PC-3 (cell line): ENCODE measurements at regions not wholly inside any gene's neighbourhood (a gene's known extent, or its start where the extent isn't known, plus 50 kb on each side); places are given as distances from the start of the nearest gene placed in this dataset.

ENCODE experiments used
- ATAC-seq: fragments of 200-7000 bp; cut with Tn5 transposase; 2 replicates; pipeline ENCODE4 v1.9.1; 2020; ENCODE audit warnings: mild to moderate bottlenecking, moderate library complexity
- BruUV-seq: library from RNA; stranded (reverse); fragments of 400-500 nt; replicated peaks from 2 replicates; lab custom pipeline; 2021; lab: Mats Ljungman, UMichigan
- CTCF ChIA-PET: fragments of 300-600 bp; sonication (Branson Sonifier 250); formaldehyde crosslinking; loops from one replicate; lab custom pipeline; 2022; ENCODE audit warnings: antibody characterized with exemption; lab: Charles Lee
- POLR2A ChIA-PET: fragments of 300-600 bp; sonication (Branson Sonifier 250); formaldehyde crosslinking; loops from one replicate; lab custom pipeline; 2022; ENCODE audit warnings: antibody characterized with exemption; ENCODE audit not compliant: unreplicated experiment; lab: Charles Lee
- DNase-seq: peaks from one replicate; pipeline ENCODE4 v3.0.0-alpha.2; 2015
- H2AFZ ChIP-seq: fragments of 300-600 bp; sonication (generic); 2 replicates; pipeline ENCODE4 v1.6.0; 2016; ENCODE audit warnings: antibody characterized with exemption, low read length
- H3F3A ChIP-seq: fragments of 300-600 bp; sonication (generic); one replicate; pipeline ENCODE4 v1.6.0; 2017; ENCODE audit warnings: antibody characterized with exemption, low read length, control low read depth, mild to moderate bottlenecking; ENCODE audit not compliant: unreplicated experiment
- H3K27ac ChIP-seq: fragments of 300-600 bp; sonication (generic); 2 replicates; pipeline ENCODE4 v1.5.1; 2016; ENCODE audit warnings: mild to moderate bottlenecking, low read length
- H3K27me3 ChIP-seq: fragments of 300-600 bp; sonication (generic); 2 replicates; pipeline ENCODE4 v1.6.1; 2016; ENCODE audit warnings: low read length, mixed read lengths
- H3K36me3 ChIP-seq: fragments of 300-600 bp; sonication (generic); 2 replicates; pipeline ENCODE4 v1.6.1; 2016; ENCODE audit warnings: low read depth, mixed run types, low read length, mixed read lengths
- H3K4me1 ChIP-seq: fragments of 300-600 bp; sonication (generic); 2 replicates; pipeline ENCODE4 v1.5.1; 2016; ENCODE audit warnings: low read length; ENCODE audit not compliant: insufficient read depth
- H3K4me2 ChIP-seq: fragments of 300-600 bp; sonication (generic); 2 replicates; pipeline ENCODE4 v1.6.0; 2016; ENCODE audit warnings: low read length
- H3K4me3 ChIP-seq: fragments of 300-600 bp; sonication (generic); 2 replicates; pipeline ENCODE4 v1.5.1; 2016; ENCODE audit warnings: mild to moderate bottlenecking, low read length, mixed read lengths
- H3K79me2 ChIP-seq: fragments of 300-600 bp; sonication (generic); 2 replicates; pipeline ENCODE4 v1.6.1; 2017; ENCODE audit warnings: low read length, mixed read lengths
- H3K9ac ChIP-seq: fragments of 300-600 bp; sonication (generic); 2 replicates; pipeline ENCODE4 v1.6.0; 2016; ENCODE audit warnings: mild to moderate bottlenecking, low read length
- H3K9me2 ChIP-seq: fragments of 300-600 bp; sonication (generic); replicated peaks from 2 replicates; pipeline ENCODE4 v1.6.1; 2016; ENCODE audit warnings: mixed run types, low read length, mixed read lengths
- H3K9me3 ChIP-seq: fragments of 300-600 bp; sonication (generic); 2 replicates; pipeline ENCODE4 v1.6.1; 2016; ENCODE audit warnings: low read length, mixed read lengths
- H4K20me1 ChIP-seq: fragments of 300-600 bp; sonication (generic); 2 replicates; pipeline ENCODE4 v1.6.1; 2016; ENCODE audit warnings: low read length, mixed read lengths
- EZH2 ChIP-seq: fragments of 300-600 bp; sonication (generic); IDR thresholded peaks from one replicate; pipeline ENCODE4 v1.6.1; 2017; ENCODE audit warnings: antibody characterized with exemption, mild to moderate bottlenecking, low read length; ENCODE audit not compliant: unreplicated experiment
- EZH2phosphoT487 ChIP-seq: fragments of 300-600 bp; sonication (generic); IDR thresholded peaks from 2 replicates; pipeline ENCODE4 v1.6.1; 2018; ENCODE audit warnings: mild to moderate bottlenecking, antibody characterized with exemption, low read length, borderline replicate concordance
- intact Hi-C: fragments of 100-400 bp; cut with micrococcal nuclease; formaldehyde crosslinking; loops from 2 replicates; pipeline ENCODE4 v1.9.0; 2023
- TF ChIP-seq, protein P1 (sequence below): fragments of 300-600 bp; sonication (generic); conservative IDR thresholded peaks from 2 replicates; pipeline ENCODE4 v1.5.1; 2017; ENCODE audit warnings: antibody characterized with exemption, low read depth, mild to moderate bottlenecking, low read length

- H3K4me1 ChIP-seq: no peaks in the 10 kb centered on the region
- intact Hi-C loops: no loop called here
- no peak overlapping the region for H2AFZ ChIP-seq
- DNase-seq: no peak
- BruUV-seq: no TSS peak
- no peak overlapping the region for H3K9ac ChIP-seq
- H3K9me3 ChIP-seq: no peaks in the 10 kb centered on the region
- TF ChIP-seq, protein P1, sequence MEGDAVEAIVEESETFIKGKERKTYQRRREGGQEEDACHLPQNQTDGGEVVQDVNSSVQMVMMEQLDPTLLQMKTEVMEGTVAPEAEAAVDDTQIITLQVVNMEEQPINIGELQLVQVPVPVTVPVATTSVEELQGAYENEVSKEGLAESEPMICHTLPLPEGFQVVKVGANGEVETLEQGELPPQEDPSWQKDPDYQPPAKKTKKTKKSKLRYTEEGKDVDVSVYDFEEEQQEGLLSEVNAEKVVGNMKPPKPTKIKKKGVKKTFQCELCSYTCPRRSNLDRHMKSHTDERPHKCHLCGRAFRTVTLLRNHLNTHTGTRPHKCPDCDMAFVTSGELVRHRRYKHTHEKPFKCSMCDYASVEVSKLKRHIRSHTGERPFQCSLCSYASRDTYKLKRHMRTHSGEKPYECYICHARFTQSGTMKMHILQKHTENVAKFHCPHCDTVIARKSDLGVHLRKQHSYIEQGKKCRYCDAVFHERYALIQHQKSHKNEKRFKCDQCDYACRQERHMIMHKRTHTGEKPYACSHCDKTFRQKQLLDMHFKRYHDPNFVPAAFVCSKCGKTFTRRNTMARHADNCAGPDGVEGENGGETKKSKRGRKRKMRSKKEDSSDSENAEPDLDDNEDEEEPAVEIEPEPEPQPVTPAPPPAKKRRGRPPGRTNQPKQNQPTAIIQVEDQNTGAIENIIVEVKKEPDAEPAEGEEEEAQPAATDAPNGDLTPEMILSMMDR: no peak
- no peak for TF ChIP-seq EZH2
- TF ChIP-seq EZH2phosphoT487: no peak
- H3K27ac ChIP-seq: no peak overlapping the region
- ChIA-PET POLR2A (no interaction called here), CTCF (no interaction called here)
- no peak overlapping the region for H3K4me3 ChIP-seq
- no peaks in the 10 kb centered on the region for H4K20me1 ChIP-seq
- ATAC-seq: no peak
- no peak overlapping the region for H3K4me2 ChIP-seq
- no peaks in the 10 kb centered on the region for H3K36me3 ChIP-seq
- no peaks in the 10 kb centered on the region for H3K27me3 ChIP-seq
- no peaks in the 10 kb centered on the region for H3K79me2 ChIP-seq
- no peaks in the 10 kb centered on the region for H3F3A ChIP-seq
- H3K9me2 ChIP-seq: no peaks in the 10 kb centered on the region
Measured at GRCh38 chr4:18961266-18961665, 939.7 kb upstream of the LCORL start.

DNA sequence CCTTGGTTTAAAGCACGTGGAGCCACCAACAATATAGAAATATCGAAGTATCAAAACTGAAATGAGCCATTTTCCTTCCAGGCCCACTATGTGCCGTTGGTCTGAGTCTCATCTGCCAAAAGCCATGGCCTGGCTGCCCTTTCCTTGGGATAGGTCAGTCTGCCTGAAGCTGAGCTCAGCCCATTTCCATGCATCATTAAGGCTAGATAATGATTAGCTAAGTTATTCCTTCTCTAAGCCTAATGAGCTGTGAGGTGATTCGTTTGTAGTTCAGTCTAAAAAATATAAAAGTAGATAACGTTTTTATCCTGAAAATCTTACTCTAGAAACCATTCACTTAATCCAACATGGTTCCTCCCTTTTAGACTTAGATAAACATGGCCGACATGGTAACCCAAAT lies 936.2 kb upstream of the LCORL start:
- CTCF ChIA-PET: no interaction called here
- H3K36me3 ChIP-seq: no peaks in the 10 kb centered on the region
- no peaks in the 10 kb centered on the region for H3F3A ChIP-seq
- ATAC-seq: no peak
- H3K9me3 ChIP-seq: no peaks in the 10 kb centered on the region
- no peaks in the 10 kb centered on the region for H3K9me2 ChIP-seq
- H3K27ac ChIP-seq: no peak overlapping the region
- POLR2A ChIA-PET: no interaction called here
- H3K4me1 ChIP-seq: no peaks in the 10 kb centered on the region
- no peak overlapping the region for H2AFZ ChIP-seq
- intact Hi-C loops: no loop called here
- no peak for TF ChIP-seq EZH2phosphoT487
- TF ChIP-seq, protein P1: no peak
- TF ChIP-seq EZH2: no peak
- H3K27me3 ChIP-seq: no peaks in the 10 kb centered on the region
- no peak overlapping the region for H3K9ac ChIP-seq
- H3K79me2 ChIP-seq: no peaks in the 10 kb centered on the region
- DNase-seq: no peak
- no peaks in the 10 kb centered on the region for H4K20me1 ChIP-seq
- no TSS peak for BruUV-seq
- no peak overlapping the region for H3K4me3 ChIP-seq
- H3K4me2 ChIP-seq: no peak overlapping the region

GRCh38 chr4:18954538-18954937 lies 933.0 kb upstream of the LCORL start:
- no peaks in the 10 kb centered on the region for H3K9me2 ChIP-seq
- no TSS peak for BruUV-seq
- H3K9ac ChIP-seq: no peak overlapping the region

More at GRCh38 chr4:18954538-18954937, 933.0 kb upstream of the LCORL start:
- ChIA-PET CTCF (no interaction called here), POLR2A (no interaction called here)
- TF ChIP-seq EZH2phosphoT487 (no peak), EZH2 (no peak)
- TF ChIP-seq, protein P1: no peak
- Histone ChIP-seq H3F3A (no peaks in the 10 kb centered on the region), H2AFZ (no peak overlapping the region), H3K4me2 (no peak overlapping the region), H3K27ac (no peak overlapping the region), H3K4me3 (no peak overlapping the region), H3K9me3 (no peaks in the 10 kb centered on the region), H3K4me1 (no peaks in the 10 kb centered on the region), H4K20me1 (no peaks in the 10 kb centered on the region), H3K36me3 (no peaks in the 10 kb centered on the region), H3K79me2 (no peaks in the 10 kb centered on the region), H3K27me3 (no peaks in the 10 kb centered on the region)
- DNase-seq (no peak), ATAC-seq (no peak)
- intact Hi-C loops: no loop called here
